Pancreas (tissue), 10 donors: ENCODE measurements at regions not wholly inside any gene's neighbourhood (a gene's known extent, or its start where the extent isn't known, plus 50 kb on each side); places are given as distances from the start of the nearest gene placed in this dataset.

Source experiments
- ATAC-seq, 4 donors: fragments of 200-7000 bp; cut with Tn5 transposase; one replicate each; pipeline versions ENCODE4 v1.8.0 to v1.9.1; 2020; ENCODE audit warnings: mild to moderate bottlenecking in 4 of 4, moderate library complexity in 4 of 4
- DNase-seq, 6 donors: peaks; one replicate each; pipeline ENCODE4 v3.0.0-alpha.2; 2020
- FAIRE-seq: peaks from 2 replicates; lab custom pipeline; 2012; peaks lifted over from hg19 to GRCh38; lab: Jason Lieb, UNC
- H3K27ac ChIP-seq, 4 donors: fragments of 200-600 bp; sonication (generic); 1 replicate in 3 of 4; 2 replicates in 1 of 4; pipeline versions ENCODE4 v1.5.0 to v1.8.0; 2020
- H3K27me3 ChIP-seq, 4 donors: fragments of 200-600 bp; one replicate each; pipeline ENCODE4 v1.8.0; 2021
- H3K36me3 ChIP-seq, 3 donors: fragments of 200-600 bp; sonication (generic) in 1 of 3; one replicate each; pipeline versions ENCODE4 v1.5.0 to v1.8.0; 2020 to 2021
- H3K4me1 ChIP-seq, 3 donors: fragments of 200-600 bp; one replicate each; pipeline ENCODE4 v1.8.0; 2021
- H3K4me3 ChIP-seq, 4 donors: fragments of 200-600 bp; sonication (generic) in 2 of 4; one replicate each; pipeline versions ENCODE4 v1.5.0 to v1.8.0; 2020 to 2021
- H3K9me3 ChIP-seq, 4 donors: fragments of 200-600 bp; one replicate each; pipeline ENCODE4 v1.8.0; 2021
- CTCF ChIP-seq, 4 donors: fragments of 200-600 bp; sonication (generic) in 3 of 4; IDR thresholded peaks; one replicate each; pipeline versions ENCODE4 v1.5.0 to v1.8.0; 2021; ENCODE audit warnings: antibody characterized with exemption in 4 of 4
- WGBS, 2 donors: extraction: QIAGEN DNeasy Blood & Tissue Kit; methylation state at CpG; one replicate each; pipeline ENCODE4 v1.1.7; 2013; 5-methylcytosine and 5-hydroxymethylcytosine counted together
- intact Hi-C, 3 donors: fragments of 100-400 bp; cut with DNase I; formaldehyde crosslinking; loops; one replicate each; pipeline versions ENCODE4 v1.11.1 to v1.14.2; 2022
- donor health status: healthy with polysubstance abuse.
- donor health status: DM: no; HTN: no; CAD: no; lungs with moderate emphysema.
- donor health status: DM: no; HTN: no; CAD: no.
- donor health status: control.
- donor health status: control.
- donor health status: Bipolar disorder and iron deficiency.
- donor health status: DM: yes; HTN: yes; CAD: no.
- donor health status: DM: no; HTN: no; CAD: no.
- donor health status: DM: no; HTN: no; CAD: no.
- donor health status: DM: yes; HTN: yes; CAD: no.

GRCh38 chr1:245079021-245079609 lies 75.7 kb upstream of the KIF26B start:
- TF ChIP-seq CTCF (IDR thresholded peaks at IDR 0.05) = peak in 3 of 4 donors; percentile 19 to 32 (median 29)
- H3K27ac ChIP-seq = no peak overlapping the region
- no peaks in the 10 kb centered on the region for H3K27me3 ChIP-seq
- 63 to 82% methylated on average over 9 of the region's 9 CpGs for WGBS, 2 donors
- no peak for DNase-seq
- no peaks in the 10 kb centered on the region for H3K4me1 ChIP-seq
- H3K9me3 ChIP-seq = no peaks in the 10 kb centered on the region
- ATAC-seq = no peak
- H3K4me3 ChIP-seq = no peak overlapping the region
- H3K36me3 ChIP-seq = no peaks in the 10 kb centered on the region
- FAIRE-seq = peak; percentile 32
- intact Hi-C loops = no loop called here

- 78 to 89% methylated on average over 5 of the region's 5 CpGs for WGBS, 2 donors
- H3K27ac ChIP-seq = no peak overlapping the region
- intact Hi-C loops = no loop called here
- H3K36me3 ChIP-seq = no peaks in the 10 kb centered on the region
- FAIRE-seq (no peak), ATAC-seq (no peak), DNase-seq (no peak)
- no peaks in the 10 kb centered on the region for H3K27me3 ChIP-seq
- no peaks in the 10 kb centered on the region for H3K4me1 ChIP-seq
- TF ChIP-seq CTCF (IDR thresholded peaks at IDR 0.05) = no peak
- H3K9me3 ChIP-seq = no peaks in the 10 kb centered on the region
- no peak overlapping the region for H3K4me3 ChIP-seq
Measured at GRCh38 chr1:245074898-245075297, 79.9 kb upstream of the KIF26B start.

- no peaks in the 10 kb centered on the region for H3K9me3 ChIP-seq
- H3K27me3 ChIP-seq = no peaks in the 10 kb centered on the region
- intact Hi-C loops = no loop called here
- ATAC-seq (no peak), DNase-seq (no peak), FAIRE-seq (no peak)
- no peaks in the 10 kb centered on the region for H3K4me1 ChIP-seq
- H3K27ac ChIP-seq = no peak overlapping the region
- no peaks in the 10 kb centered on the region for H3K36me3 ChIP-seq
- 62 to 66% methylated on average over 6 of the region's 6 CpGs for WGBS, 2 donors
- no peak overlapping the region for H3K4me3 ChIP-seq
- TF ChIP-seq CTCF (IDR thresholded peaks at IDR 0.05) = no peak
Measured at GRCh38 chr1:245074232-245074747, 80.5 kb upstream of the KIF26B start.

- no peaks in the 10 kb centered on the region for H3K9me3 ChIP-seq
- intact Hi-C loops = no loop called here
Measured at GRCh38 chr1:245070836-245071615, 83.8 kb upstream of the KIF26B start.

More at GRCh38 chr1:245070836-245071615, 83.8 kb upstream of the KIF26B start:
- no peaks in the 10 kb centered on the region for H3K27me3 ChIP-seq
- TF ChIP-seq CTCF (IDR thresholded peaks at IDR 0.05) = no peak
- H3K36me3 ChIP-seq = no peaks in the 10 kb centered on the region
- no peaks in the 10 kb centered on the region for H3K4me1 ChIP-seq
- DNase-seq (no peak), ATAC-seq (no peak), FAIRE-seq (no peak)
- H3K4me3 ChIP-seq = no peak overlapping the region
- no peak overlapping the region for H3K27ac ChIP-seq
- WGBS, 2 donors = 92 to 94% methylated on average over 10 of the region's 10 CpGs
